Small intestine (tissue), 7 donors: ENCODE measurements at regions not wholly inside any gene's neighbourhood (a gene's known extent, or its start where the extent isn't known, plus 50 kb on each side); places are given as distances from the start of the nearest gene placed in this dataset.

Experiments used
- DNase-seq, 2 donors: peaks; one replicate each; pipeline versions ENCODE4 v3.0.0 to v3.0.0-alpha.2; 2013
- FAIRE-seq: peaks from 2 replicates; lab custom pipeline; 2012; peaks lifted over from hg19 to GRCh38; lab: Jason Lieb, UNC
- H3K27ac ChIP-seq, 3 donors: one replicate each; pipeline ENCODE4 v1.5.1; 2013; ENCODE audit warnings: low read length in 2 of 3, mild to moderate bottlenecking in 2 of 3, control low read depth in 1 of 3, inconsistent platforms in 1 of 3, low read depth in 1 of 3, moderate library complexity in 1 of 3
- H3K27me3 ChIP-seq, 3 donors: one replicate each; pipeline ENCODE4 v1.6.1; 2013; ENCODE audit warnings: low read length in 3 of 3, inconsistent platforms in 1 of 3; ENCODE audit not compliant: control insufficient read depth in 3 of 3, insufficient read depth in 3 of 3
- H3K36me3 ChIP-seq, 3 donors: one replicate each; pipeline ENCODE4 v1.6.1; 2013; ENCODE audit warnings: low read length in 3 of 3, inconsistent platforms in 1 of 3, low read depth in 1 of 3, mild to moderate bottlenecking in 1 of 3, moderate library complexity in 1 of 3; ENCODE audit not compliant: control insufficient read depth in 3 of 3, insufficient read depth in 2 of 3
- H3K4me1 ChIP-seq, 3 donors: one replicate each; pipeline ENCODE4 v1.6.1; 2013; ENCODE audit warnings: low read length in 2 of 3, inconsistent platforms in 1 of 3, low read depth in 1 of 3, mild to moderate bottlenecking in 1 of 3, moderate library complexity in 1 of 3; ENCODE audit not compliant: control insufficient read depth in 3 of 3, insufficient read depth in 2 of 3
- H3K4me3 ChIP-seq, 3 donors: one replicate each; pipeline ENCODE4 v1.5.1; 2013; ENCODE audit warnings: low read length in 3 of 3, control low read depth in 1 of 3, inconsistent platforms in 1 of 3, low read depth in 1 of 3, mild to moderate bottlenecking in 1 of 3, moderate library complexity in 1 of 3
- H3K9me3 ChIP-seq, 2 donors: one replicate each; pipeline ENCODE4 v1.6.1; 2013; ENCODE audit warnings: low read depth in 1 of 2, low read length in 1 of 2; ENCODE audit not compliant: control insufficient read depth in 2 of 2, insufficient read depth in 1 of 2
- WGBS, 3 donors: extraction: QIAGEN DNeasy Blood & Tissue Kit; methylation state at CpG; one replicate each; pipeline ENCODE4 v1.1.7; 2013; 5-methylcytosine and 5-hydroxymethylcytosine counted together
- donor health status: healthy with polysubstance abuse.
- donor health status: control.
- donor health status: control.
- donor health status: Bipolar disorder and iron deficiency.
- donor health status: healthy.

- FAIRE-seq (no peak), DNase-seq (no peak)
- Histone ChIP-seq H3K36me3 (no peaks in the 10 kb centered on the region), H3K9me3 (peaks cover 0 to 2% of the 10 kb centered on the region in 2 donors), H3K4me3 (no peak overlapping the region), H3K4me1 (no peaks in the 10 kb centered on the region), H3K27me3 (no peaks in the 10 kb centered on the region), H3K27ac (no peak overlapping the region)
- WGBS, 3 donors: 24 to 45% (median 41%) methylated on average over 4 of the region's 4 CpGs
Observed at GRCh38 chr5:159525117-159525516, 194.8 kb upstream of the IL12B start.

GRCh38 chr5:159527546-159528254, 197.4 kb upstream of the IL12B start:
- FAIRE-seq (no peak), DNase-seq (no peak)
- H3K36me3 ChIP-seq: no peaks in the 10 kb centered on the region
- peaks cover 0 to 2% of the 10 kb centered on the region in 2 donors for H3K9me3 ChIP-seq
- no peaks in the 10 kb centered on the region for H3K4me1 ChIP-seq
- WGBS, 3 donors: 68 to 80% (median 74%) methylated on average over 4 of the region's 4 CpGs
- H3K4me3 ChIP-seq: no peak overlapping the region
- no peak overlapping the region for H3K27ac ChIP-seq
- no peaks in the 10 kb centered on the region for H3K27me3 ChIP-seq

GRCh38 chr5:159531554-159532105, 201.3 kb upstream of the IL12B start:
- Histone ChIP-seq H3K27me3 (no peaks in the 10 kb centered on the region), H3K27ac (no peak overlapping the region), H3K4me3 (no peak overlapping the region), H3K9me3 (peaks cover 0 to 2% of the 10 kb centered on the region in 2 donors), H3K36me3 (no peaks in the 10 kb centered on the region), H3K4me1 (no peaks in the 10 kb centered on the region)
- FAIRE-seq (no peak), DNase-seq (no peak)

GRCh38 chr5:159533197-159533596, 202.9 kb upstream of the IL12B start:
- DNase-seq (no peak), FAIRE-seq (no peak)
- Histone ChIP-seq H3K27me3 (no peaks in the 10 kb centered on the region), H3K9me3 (peaks cover 0 to 2% of the 10 kb centered on the region in 2 donors), H3K4me1 (no peaks in the 10 kb centered on the region), H3K27ac (no peak overlapping the region), H3K36me3 (no peaks in the 10 kb centered on the region), H3K4me3 (no peak overlapping the region)
- WGBS, 3 donors: 59 to 76% (median 65%) methylated on average over 6 of the region's 6 CpGs

GRCh38 chr5:159536166-159536565, 205.9 kb upstream of the IL12B start:
- FAIRE-seq: no peak
- Histone ChIP-seq H3K36me3 (no peaks in the 10 kb centered on the region), H3K4me3 (no peak overlapping the region), H3K27me3 (no peaks in the 10 kb centered on the region), H3K4me1 (no peaks in the 10 kb centered on the region), H3K27ac (no peak overlapping the region), H3K9me3 (no peaks in the 10 kb centered on the region)
- WGBS, 3 donors: 65 to 85% (median 68%) methylated on average over 3 of the region's 3 CpGs
- no peak for DNase-seq

GRCh38 chr5:159536646-159537045, 206.4 kb upstream of the IL12B start:
- DNase-seq: no peak
- H3K4me1 ChIP-seq: no peaks in the 10 kb centered on the region
- no peak overlapping the region for H3K27ac ChIP-seq
- H3K4me3 ChIP-seq: no peak overlapping the region
- FAIRE-seq: no peak
- H3K9me3 ChIP-seq: no peaks in the 10 kb centered on the region
- no peaks in the 10 kb centered on the region for H3K27me3 ChIP-seq
- no peaks in the 10 kb centered on the region for H3K36me3 ChIP-seq
- WGBS, 3 donors: 83 to 92% (median 88%) methylated on average over 8 of the region's 8 CpGs

- no peak for DNase-seq
- no peak for FAIRE-seq
Observed at GRCh38 chr5:159539678-159540077, 209.4 kb upstream of the IL12B start.

GRCh38 chr5:159543326-159543725, 213.0 kb upstream of the IL12B start:
- Histone ChIP-seq H3K27me3 (no peaks in the 10 kb centered on the region), H3K27ac (no peak overlapping the region), H3K4me3 (no peak overlapping the region), H3K4me1 (no peaks in the 10 kb centered on the region), H3K9me3 (no peaks in the 10 kb centered on the region), H3K36me3 (no peaks in the 10 kb centered on the region)
- 84 to 97% (median 87%) methylated on average over 1 of the region's 1 CpG for WGBS, 3 donors
- no peak for DNase-seq
- FAIRE-seq: no peak

More at GRCh38 chr5:159539678-159540077, 209.4 kb upstream of the IL12B start:
- Histone ChIP-seq H3K4me1 (no peaks in the 10 kb centered on the region), H3K9me3 (no peaks in the 10 kb centered on the region), H3K27ac (no peak overlapping the region), H3K4me3 (no peak overlapping the region), H3K36me3 (no peaks in the 10 kb centered on the region), H3K27me3 (no peaks in the 10 kb centered on the region)
- WGBS, 3 donors: 70 to 87% (median 81%) methylated on average over 4 of the region's 4 CpGs
